ENCODE measurements at regions not wholly inside any gene's neighbourhood (a gene's known extent, or its start where the extent isn't known, plus 50 kb on each side); places are given as distances from the start of the nearest gene placed in this dataset.

DNA sequence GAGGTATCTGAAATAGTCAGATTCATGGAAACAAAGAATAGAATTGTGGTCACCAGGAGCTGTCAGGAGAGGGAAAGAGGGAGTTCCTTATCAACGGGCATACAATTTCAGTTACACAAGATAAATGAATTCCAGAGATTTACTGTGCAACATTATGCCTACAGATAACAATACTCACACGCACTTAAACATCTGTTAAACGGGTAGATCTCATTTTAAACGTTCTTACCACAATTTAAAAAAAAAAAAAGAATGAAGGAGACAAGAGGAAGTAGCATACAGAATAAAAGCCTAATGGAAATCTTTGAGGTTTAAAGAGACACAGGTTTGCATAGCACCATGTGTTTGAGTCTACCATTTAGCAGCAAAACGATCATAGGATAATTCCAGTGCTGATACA is 298.0 kb downstream of the DKK2 start:
- Histone ChIP-seq H3K27me3 (replicated peaks) (no peaks in the 10 kb centered on the region), H3K36me3 (no peaks in the 10 kb centered on the region), H3K27ac (no peak overlapping the region), H3K9me3 (replicated peaks) (no peaks in the 10 kb centered on the region), H3K4me3 (no peak overlapping the region), H3K4me1 (replicated peaks) (no peaks in the 10 kb centered on the region)
- DNase-seq (ENCODE audit: low read depth in 1 of 2, low spot score in 2 of 2), result no peak

- H3K4me3 ChIP-seq, result no peak overlapping the region
- H3K4me1 ChIP-seq (replicated peaks), result no peaks in the 10 kb centered on the region
- H3K9me3 ChIP-seq (replicated peaks), result no peaks in the 10 kb centered on the region
- DNase-seq (ENCODE audit: low read depth in 1 of 2, low spot score in 2 of 2), result no peak
- no peaks in the 10 kb centered on the region for H3K27me3 ChIP-seq (replicated peaks)
- no peak overlapping the region for H3K27ac ChIP-seq
- no peaks in the 10 kb centered on the region for H3K36me3 ChIP-seq
Observed at GRCh38 chr4:106718548-106718947, 317.6 kb downstream of the DKK2 start.

- H3K4me3 ChIP-seq, result no peak overlapping the region
- no peak for DNase-seq (ENCODE audit: low read depth in 1 of 2, low spot score in 2 of 2)
- H3K4me1 ChIP-seq (replicated peaks), result no peaks in the 10 kb centered on the region
- no peak overlapping the region for H3K27ac ChIP-seq
- no peaks in the 10 kb centered on the region for H3K36me3 ChIP-seq
- H3K27me3 ChIP-seq (replicated peaks), result no peaks in the 10 kb centered on the region
- H3K9me3 ChIP-seq (replicated peaks), result no peaks in the 10 kb centered on the region
Observed at GRCh38 chr4:106717091-106717490, 319.0 kb downstream of the DKK2 start.

GRCh38 chr4:106715825-106716224 is 320.3 kb downstream of the DKK2 start:
- DNase-seq (ENCODE audit: low read depth in 1 of 2, low spot score in 2 of 2), result no peak
- Histone ChIP-seq H3K4me3 (no peak overlapping the region), H3K27me3 (replicated peaks) (no peaks in the 10 kb centered on the region), H3K9me3 (replicated peaks) (no peaks in the 10 kb centered on the region), H3K27ac (no peak overlapping the region), H3K36me3 (no peaks in the 10 kb centered on the region), H3K4me1 (replicated peaks) (no peaks in the 10 kb centered on the region)

GRCh38 chr4:106708464-106708816 is 327.7 kb downstream of the DKK2 start:
- no peaks in the 10 kb centered on the region for H3K4me1 ChIP-seq (replicated peaks)
- no peaks in the 10 kb centered on the region for H3K36me3 ChIP-seq
- no peak overlapping the region for H3K27ac ChIP-seq
- no peaks in the 10 kb centered on the region for H3K9me3 ChIP-seq (replicated peaks)
- H3K4me3 ChIP-seq, result no peak overlapping the region
- no peak for DNase-seq (ENCODE audit: low read depth in 1 of 2, low spot score in 2 of 2)
- H3K27me3 ChIP-seq (replicated peaks), result no peaks in the 10 kb centered on the region

DNA sequence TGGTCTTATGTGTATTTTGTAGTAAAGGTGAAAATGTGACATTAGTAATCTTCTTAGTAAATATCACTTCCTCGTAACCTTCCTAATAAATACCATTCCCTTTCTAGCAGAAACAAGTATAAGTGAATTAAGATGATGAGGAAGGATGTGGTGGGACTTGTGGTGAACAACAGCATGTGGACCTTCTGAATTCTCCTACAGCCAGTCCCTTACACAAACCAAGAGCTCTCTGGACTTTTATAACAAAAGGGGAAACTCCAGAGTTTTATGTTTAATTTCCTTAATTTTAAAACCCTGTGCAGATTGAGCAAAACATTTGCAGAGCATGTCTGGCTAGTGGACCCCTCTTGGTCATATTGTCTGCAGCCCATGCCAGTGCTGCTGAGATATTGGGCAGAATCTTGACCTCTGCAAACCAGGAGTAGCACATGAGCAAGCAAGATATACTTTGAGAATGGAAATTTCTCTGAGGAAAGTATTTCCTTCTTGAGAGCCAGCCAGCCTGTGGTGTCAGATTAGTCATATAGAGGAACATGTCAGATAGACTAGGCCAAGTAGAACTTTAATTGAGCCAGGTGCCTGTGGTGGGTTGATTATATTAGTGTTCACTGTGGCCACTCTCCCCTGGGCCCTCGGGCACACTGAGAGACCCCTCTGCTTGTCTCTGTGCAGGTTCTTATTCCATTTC is 328.2 kb downstream of the DKK2 start:
- DNase-seq (ENCODE audit: low read depth in 1 of 2, low spot score in 2 of 2), result no peak
- Histone ChIP-seq H3K36me3 (no peaks in the 10 kb centered on the region), H3K4me3 (no peak overlapping the region), H3K9me3 (replicated peaks) (no peaks in the 10 kb centered on the region), H3K4me1 (replicated peaks) (no peaks in the 10 kb centered on the region), H3K27me3 (replicated peaks) (no peaks in the 10 kb centered on the region), H3K27ac (no peak overlapping the region)

GRCh38 chr4:106704253-106704870 is 331.8 kb downstream of the DKK2 start:
- DNase-seq (ENCODE audit: low read depth in 1 of 2, low spot score in 2 of 2), result no peak
- Histone ChIP-seq H3K4me1 (replicated peaks) (no peaks in the 10 kb centered on the region), H3K27ac (no peak overlapping the region), H3K9me3 (replicated peaks) (no peaks in the 10 kb centered on the region), H3K27me3 (replicated peaks) (no peaks in the 10 kb centered on the region), H3K36me3 (no peaks in the 10 kb centered on the region), H3K4me3 (no peak overlapping the region)

DNA sequence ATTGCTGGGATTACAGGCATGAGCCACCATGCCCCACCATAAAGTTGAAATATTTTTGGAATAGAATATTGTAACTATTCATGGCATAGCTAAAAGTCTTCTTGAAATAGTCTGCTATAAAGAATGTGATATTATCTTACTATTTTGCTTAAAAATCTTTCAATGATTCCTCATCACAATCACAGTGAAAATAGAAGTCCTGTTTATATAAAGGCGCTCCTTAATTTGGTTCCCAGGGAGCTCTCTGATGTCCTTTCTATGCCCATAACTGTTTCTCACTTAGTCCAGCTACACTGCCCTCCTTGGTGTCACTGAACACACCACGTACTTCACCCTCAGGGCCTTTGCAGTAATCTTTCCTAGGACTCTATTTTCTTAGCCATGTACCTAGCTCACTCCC is 331.7 kb upstream of the GIMD1 start:
- H3K27ac ChIP-seq, result no peak overlapping the region
- no peak for DNase-seq (ENCODE audit: low read depth in 1 of 2, low spot score in 2 of 2)

GRCh38 chr4:106698621-106699195 is 330.1 kb upstream of the GIMD1 start:
- Histone ChIP-seq H3K36me3 (no peaks in the 10 kb centered on the region), H3K4me1 (replicated peaks) (no peaks in the 10 kb centered on the region), H3K27me3 (replicated peaks) (no peaks in the 10 kb centered on the region), H3K27ac (no peak overlapping the region), H3K9me3 (replicated peaks) (no peaks in the 10 kb centered on the region), H3K4me3 (no peak overlapping the region)
- no peak for DNase-seq (ENCODE audit: low read depth in 1 of 2, low spot score in 2 of 2)

More for the DNA sequence above, 331.7 kb upstream of the GIMD1 start:
- Histone ChIP-seq H3K27me3 (replicated peaks) (no peaks in the 10 kb centered on the region), H3K4me1 (replicated peaks) (no peaks in the 10 kb centered on the region), H3K9me3 (replicated peaks) (no peaks in the 10 kb centered on the region), H3K36me3 (no peaks in the 10 kb centered on the region), H3K4me3 (no peak overlapping the region)

GRCh38 chr4:106695501-106696262 is 327.1 kb upstream of the GIMD1 start:
- H3K4me1 ChIP-seq (replicated peaks), result peaks cover under 1% of the 10 kb centered on the region; the same call in 1 of the 2 replicates
- DNase-seq (ENCODE audit: low read depth in 1 of 2, low spot score in 2 of 2), result no peak
- no peak overlapping the region for H3K27ac ChIP-seq
- no peaks in the 10 kb centered on the region for H3K36me3 ChIP-seq
- H3K27me3 ChIP-seq (replicated peaks), result no peaks in the 10 kb centered on the region
- no peak overlapping the region for H3K4me3 ChIP-seq
- no peaks in the 10 kb centered on the region for H3K9me3 ChIP-seq (replicated peaks)

DNA sequence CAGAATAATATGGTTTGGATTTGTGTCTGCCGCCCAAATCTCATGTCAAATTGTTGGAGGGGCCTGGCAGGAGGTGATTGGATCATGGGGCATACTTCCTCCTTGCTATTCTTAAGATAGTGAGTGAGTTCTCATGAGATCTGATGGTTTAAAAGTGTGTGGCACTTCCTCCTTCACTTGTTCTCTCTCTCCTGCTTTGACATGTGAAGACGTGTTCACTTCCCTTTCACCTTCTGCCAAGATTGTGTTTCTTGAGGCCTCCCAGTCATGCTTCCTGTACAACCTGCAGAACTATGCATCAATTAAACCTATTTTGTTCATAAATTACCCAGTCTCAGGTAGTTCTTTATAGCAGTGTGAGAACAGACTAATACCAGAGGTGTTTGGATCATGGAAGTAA is 325.7 kb upstream of the GIMD1 start:
- H3K27ac ChIP-seq, result no peak overlapping the region
- peaks cover 4% of the 10 kb centered on the region; the same call in 1 of the 2 replicates for H3K4me1 ChIP-seq (replicated peaks)
- no peaks in the 10 kb centered on the region for H3K9me3 ChIP-seq (replicated peaks)
- H3K36me3 ChIP-seq, result no peaks in the 10 kb centered on the region
- DNase-seq (ENCODE audit: low read depth in 1 of 2, low spot score in 2 of 2), result no peak
- no peaks in the 10 kb centered on the region for H3K27me3 ChIP-seq (replicated peaks)
- H3K4me3 ChIP-seq, result no peak overlapping the region

DNA sequence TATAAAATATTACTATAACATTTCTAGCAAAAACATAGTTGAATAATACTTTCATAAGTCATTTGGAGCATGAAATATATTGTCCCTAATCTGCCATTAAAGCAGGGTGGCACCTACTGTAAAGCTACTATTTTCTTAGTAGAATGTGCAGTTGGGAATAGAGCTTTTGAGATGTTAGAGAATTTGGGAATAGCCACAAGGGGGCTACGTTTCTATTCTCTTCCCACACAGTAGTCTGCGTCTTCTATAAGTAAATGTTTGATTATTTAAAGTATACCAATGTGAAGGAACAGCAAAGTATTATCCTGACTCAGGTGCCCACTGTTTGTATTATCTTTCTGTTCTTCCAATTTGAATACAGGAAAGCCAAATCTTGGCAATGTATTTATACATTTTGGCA is 323.2 kb upstream of the GIMD1 start:
- Histone ChIP-seq H3K27me3 (replicated peaks) (no peaks in the 10 kb centered on the region), H3K27ac (no peak overlapping the region), H3K4me3 (no peak overlapping the region), H3K4me1 (replicated peaks) (peaks cover 4% of the 10 kb centered on the region; the same call in 1 of the 2 replicates), H3K9me3 (replicated peaks) (no peaks in the 10 kb centered on the region), H3K36me3 (no peaks in the 10 kb centered on the region)
- DNase-seq (ENCODE audit: low read depth in 1 of 2, low spot score in 2 of 2), result no peak

DNA sequence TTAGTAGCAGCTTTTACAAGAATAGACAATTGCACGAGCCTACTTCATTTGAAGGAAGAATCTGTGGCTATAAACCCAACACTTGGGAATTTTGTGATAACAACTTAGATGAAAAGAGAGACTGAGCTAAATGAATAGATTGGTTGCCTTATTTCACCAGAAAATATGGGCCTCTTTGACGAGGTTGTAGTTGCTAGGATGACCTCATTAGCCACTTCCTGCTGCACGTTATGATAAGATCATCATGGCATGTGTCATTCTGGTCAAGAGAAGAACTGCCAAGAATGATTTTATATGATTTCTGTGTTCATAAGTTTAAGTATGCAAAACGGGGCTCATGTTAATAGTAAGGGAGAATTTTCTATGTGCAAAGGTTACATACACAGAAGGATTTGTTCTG is 321.9 kb upstream of the GIMD1 start:
- Histone ChIP-seq H3K9me3 (replicated peaks) (no peaks in the 10 kb centered on the region), H3K27me3 (replicated peaks) (no peaks in the 10 kb centered on the region), H3K27ac (no peak overlapping the region), H3K4me3 (no peak overlapping the region), H3K36me3 (no peaks in the 10 kb centered on the region), H3K4me1 (replicated peaks) (peaks cover 4% of the 10 kb centered on the region; the same call in 1 of the 2 replicates)
- DNase-seq (ENCODE audit: low read depth in 1 of 2, low spot score in 2 of 2), result no peak

GRCh38 chr4:106687026-106687425 is 318.4 kb upstream of the GIMD1 start:
- no peaks in the 10 kb centered on the region for H3K9me3 ChIP-seq (replicated peaks)
- H3K36me3 ChIP-seq, result no peaks in the 10 kb centered on the region
- H3K27ac ChIP-seq, result no peak overlapping the region
- H3K27me3 ChIP-seq (replicated peaks), result no peaks in the 10 kb centered on the region
- DNase-seq (ENCODE audit: low read depth in 1 of 2, low spot score in 2 of 2), result no peak
- no peak overlapping the region for H3K4me3 ChIP-seq
- H3K4me1 ChIP-seq (replicated peaks), result peaks cover 4% of the 10 kb centered on the region; the same call in 1 of the 2 replicates
